Activated CD8-positive, alpha-beta memory T cell treated with anti-CD3 and anti-CD28 coated beads, Interleukin-2, amount 50 U/mL, for 24 hours (primary cell): ENCODE measurements at regions not wholly inside any gene's neighbourhood (a gene's known extent, or its start where the extent isn't known, plus 50 kb on each side); places are given as distances from the start of the nearest gene placed in this dataset.

Experiments used
- DNase-seq: peaks from one replicate; pipeline ENCODE4 v3.0.0-alpha.2; 2020; ENCODE audit errors: extremely low read depth

GRCh38 chr6:2426561-2427340 lies 181.3 kb upstream of the GMDS start:
- no peak for DNase-seq

- no peak for DNase-seq
Observed at GRCh38 chr6:2416128-2416712, 170.8 kb upstream of the GMDS start.

DNA sequence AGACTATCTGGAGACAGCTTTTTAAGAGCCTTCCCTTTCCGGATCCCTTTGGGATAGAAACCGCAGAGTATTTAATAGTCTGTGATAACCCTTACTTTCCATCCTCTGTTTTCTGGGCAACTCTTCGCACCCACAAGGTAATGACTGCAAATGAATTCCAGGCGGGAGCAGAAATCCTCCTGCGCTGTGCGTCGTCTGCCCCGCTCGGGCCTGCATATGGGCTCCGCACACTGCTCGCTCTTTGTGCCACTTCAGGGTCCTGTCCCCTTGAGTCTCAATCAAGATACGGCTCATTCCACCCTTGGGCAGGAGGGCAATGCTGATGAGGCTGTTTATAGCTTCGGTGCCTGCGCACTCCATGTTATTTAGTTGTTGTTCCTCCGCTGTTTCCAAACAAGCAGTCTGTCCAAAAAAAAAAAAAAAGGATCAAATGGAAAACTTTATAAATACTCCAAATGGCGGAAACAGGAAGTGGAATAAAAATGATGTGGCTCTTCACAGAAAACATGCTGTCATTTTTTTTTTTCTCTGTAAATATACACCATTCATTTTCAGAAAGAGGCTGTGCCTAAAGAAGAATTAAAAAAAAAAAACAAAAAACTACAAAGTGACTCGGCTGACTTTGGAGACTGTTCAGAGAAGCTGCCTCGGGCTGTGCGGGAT lies 169.6 kb upstream of the GMDS start:
- no peak for DNase-seq

DNA sequence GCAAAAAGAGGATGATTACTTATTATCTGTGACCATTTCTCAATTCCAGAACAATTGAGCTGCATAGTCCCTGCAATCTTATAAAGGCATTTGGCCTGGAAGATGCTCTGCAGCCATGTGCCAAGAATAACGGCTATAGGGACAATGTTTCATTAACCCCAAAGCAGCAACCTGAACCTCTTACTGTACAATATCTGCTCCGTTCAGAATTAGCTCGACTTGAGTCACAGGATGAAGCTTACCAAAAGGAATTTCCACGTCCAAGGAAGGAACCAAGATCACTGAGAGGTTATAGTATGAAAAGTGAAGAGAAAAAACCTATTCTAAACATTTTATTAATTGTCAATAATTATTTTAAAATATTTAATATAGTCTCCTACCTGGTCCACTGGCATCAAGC lies 167.3 kb upstream of the GMDS start:
- DNase-seq, result no peak

DNA sequence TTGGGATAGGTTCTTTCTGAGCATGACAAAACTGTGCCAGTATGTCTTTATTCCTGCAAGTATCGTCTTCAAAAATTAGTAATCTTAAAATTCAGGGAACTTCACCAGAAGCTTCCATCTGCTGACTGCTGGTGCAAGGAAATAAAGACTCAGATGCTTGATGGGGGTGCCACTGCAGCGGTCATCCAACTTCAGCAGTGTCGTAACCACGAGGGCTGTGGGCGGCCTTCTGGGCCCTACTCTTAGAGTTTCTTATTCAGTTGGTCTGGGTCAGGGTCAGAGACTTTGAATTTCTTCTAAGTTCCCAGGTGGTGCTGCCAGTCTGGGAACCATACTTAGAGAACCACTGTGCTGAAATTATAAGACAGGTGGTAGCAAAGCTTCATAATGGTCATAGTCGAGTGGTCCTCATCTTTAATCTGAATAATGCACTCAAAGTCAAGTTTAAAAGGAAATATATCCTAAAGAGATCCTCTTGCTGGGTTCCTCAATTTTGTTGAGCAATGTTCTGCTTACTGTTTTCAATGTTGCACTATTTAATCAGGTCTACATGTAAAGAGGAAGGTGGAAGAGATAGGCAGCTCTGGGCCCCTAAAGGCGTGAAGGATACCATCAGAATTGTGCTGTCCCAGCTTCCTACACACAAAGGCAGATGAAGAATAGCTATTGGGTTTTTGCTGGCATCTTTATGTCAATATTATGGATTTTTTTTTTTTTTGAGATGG lies 165.4 kb upstream of the GMDS start:
- no peak for DNase-seq

GRCh38 chr6:2407525-2407924 lies 162.1 kb upstream of the GMDS start:
- DNase-seq, result no peak

DNA sequence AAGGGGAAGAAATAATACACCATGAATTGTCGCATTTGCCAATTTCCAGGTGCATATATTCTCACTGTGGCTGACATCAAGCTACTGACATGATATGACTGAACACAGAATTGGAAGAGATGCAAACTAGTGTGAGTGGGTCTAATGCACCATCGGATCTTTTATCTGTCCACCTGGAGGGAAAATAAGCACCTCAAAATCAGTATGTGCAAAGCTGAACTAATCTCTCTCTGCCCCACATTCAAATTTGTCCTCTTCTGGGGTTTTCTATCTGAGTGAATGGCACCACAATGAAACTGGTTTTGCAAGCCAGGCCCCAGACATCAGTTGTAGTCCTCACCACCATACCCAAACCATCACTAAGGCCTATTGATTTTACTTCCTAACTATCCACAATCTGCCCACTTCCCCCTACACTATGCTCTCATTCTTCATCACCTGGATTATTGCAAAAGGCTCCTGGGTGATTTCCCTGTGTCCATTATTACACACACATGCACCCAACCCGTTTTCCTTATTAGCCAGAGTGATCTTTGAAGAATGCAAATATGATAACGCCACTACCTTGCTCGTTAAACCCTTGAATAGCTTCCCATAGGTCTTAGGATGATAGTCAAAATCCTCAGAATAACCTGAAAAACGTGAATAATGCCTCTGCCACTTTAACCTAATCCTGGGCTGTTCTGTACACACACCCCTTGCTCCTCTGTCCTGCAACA lies 159.0 kb upstream of the GMDS start:
- DNase-seq, result no peak

GRCh38 chr6:2403546-2403945 lies 158.1 kb upstream of the GMDS start:
- DNase-seq, result no peak

DNA sequence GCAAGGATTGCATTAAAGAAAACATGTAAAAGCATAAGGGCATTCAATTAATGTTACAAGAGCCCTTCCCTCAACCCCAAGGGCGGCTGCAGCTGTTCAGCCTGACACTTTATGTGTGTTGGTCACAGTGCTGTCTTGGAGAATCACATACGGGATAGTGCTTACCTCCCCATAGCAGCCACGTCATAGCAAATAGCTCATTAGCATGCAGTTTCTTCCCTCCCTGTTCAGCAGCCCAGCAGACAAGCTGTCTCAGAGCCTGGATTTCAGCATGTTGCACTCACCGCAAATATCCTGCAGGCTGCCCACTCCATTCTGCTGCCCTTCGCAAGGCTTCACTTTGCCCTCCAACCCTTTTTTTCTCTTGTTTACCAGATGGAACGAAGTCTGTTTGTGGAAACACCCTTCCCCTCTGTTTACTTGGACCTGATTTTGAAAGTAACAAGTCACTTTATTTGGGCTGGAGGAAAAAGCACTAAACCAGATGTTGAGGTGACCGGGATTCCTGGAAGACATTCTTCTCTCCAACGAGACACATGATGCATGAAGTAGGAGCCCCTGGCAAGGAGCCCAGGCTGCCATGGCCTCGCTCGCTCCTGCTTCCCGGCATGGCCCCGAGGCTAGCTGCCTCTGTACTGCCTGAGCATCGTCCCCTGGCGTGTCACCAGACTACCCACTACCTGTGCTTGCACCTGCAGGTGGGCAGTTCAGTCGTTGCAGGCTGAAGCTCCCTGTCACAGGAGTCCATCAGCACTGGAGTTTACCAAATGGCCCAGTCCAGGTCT lies 151.6 kb upstream of the GMDS start:
- DNase-seq, result no peak

- no peak for DNase-seq
Observed at GRCh38 chr6:2396042-2396657, 150.7 kb upstream of the GMDS start.

DNA sequence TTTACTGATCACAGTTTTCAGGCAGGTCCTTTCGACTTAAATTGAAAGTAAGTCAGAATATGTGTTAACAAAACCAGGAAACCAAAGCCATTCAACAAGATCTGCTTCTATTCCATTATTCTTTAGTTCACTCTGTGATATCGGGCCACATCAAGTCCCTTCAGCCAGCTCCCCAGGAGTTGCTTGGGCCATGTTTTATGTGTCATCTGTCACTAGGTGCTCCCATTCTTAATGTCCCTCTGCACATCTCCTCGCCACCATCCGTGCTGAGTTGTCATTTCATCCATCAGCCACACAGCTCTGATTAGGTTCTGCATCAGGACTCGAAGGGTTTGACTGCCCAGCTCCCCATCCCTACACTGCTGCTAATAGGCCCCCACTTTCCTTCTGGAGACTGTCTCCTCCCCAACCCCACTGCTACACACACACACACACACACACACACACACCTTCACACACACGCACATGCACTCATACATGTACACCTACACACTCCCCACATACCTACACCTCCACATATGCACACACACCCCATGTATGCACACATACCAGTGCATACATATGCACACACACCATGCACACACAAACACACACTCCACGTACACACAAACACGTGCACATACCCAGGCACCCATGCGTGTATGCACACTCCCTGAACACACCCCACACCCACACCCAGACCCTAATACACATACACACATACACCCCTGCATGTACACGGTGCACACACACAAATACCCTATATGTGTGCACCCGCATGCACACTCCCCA lies 143.3 kb upstream of the GMDS start:
- no peak for DNase-seq

DNA sequence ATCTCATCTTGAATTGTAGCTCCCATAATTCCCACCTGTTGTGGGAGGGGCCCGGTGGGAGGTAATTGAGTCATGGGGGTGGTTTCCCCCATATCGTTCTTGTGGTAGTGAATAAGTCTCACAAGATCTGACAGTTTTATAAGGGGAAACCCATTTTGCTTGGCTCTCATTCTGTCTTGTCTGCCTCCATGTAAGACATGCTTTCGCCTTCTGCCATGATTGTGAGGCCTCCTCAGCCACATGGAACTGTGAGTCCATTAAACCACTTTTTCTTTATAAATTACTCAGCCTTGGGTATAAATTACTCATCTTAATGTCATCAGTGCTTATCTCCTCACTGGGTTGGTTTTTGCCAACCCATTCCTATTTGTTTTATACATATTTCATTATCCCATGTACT lies 142.0 kb upstream of the GMDS start:
- DNase-seq, result no peak

DNA sequence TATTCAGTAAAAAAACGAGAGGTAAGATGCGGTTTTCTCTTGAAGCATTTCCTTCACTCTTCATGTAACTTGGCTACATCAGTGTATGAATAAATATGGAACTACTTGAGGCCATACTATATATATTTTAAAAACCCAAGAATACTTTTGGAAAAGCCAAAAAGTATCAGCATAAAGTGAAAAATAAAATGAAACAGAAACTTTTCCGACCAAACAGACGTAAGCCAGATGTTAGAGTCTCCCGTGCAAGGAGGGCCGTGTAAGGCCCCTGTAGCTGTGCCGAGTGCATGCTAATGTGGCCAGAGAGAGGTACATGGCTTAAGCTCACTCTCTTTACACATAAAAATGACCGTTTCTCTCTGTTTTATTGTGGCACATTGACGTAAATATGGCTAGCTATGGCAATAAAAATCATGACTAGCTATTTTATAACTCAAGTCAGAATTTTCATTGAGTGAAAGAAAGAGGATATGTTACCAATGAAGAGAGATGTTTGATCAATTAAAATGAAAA lies 140.1 kb upstream of the GMDS start:
- DNase-seq, result no peak

GRCh38 chr6:2384528-2384927 lies 139.1 kb upstream of the GMDS start:
- no peak for DNase-seq

GRCh38 chr6:2381872-2382661 lies 136.7 kb upstream of the GMDS start:
- no peak for DNase-seq

GRCh38 chr6:2378891-2379652 lies 133.7 kb upstream of the GMDS start:
- DNase-seq, result no peak

GRCh38 chr6:2378046-2378657 lies 132.7 kb upstream of the GMDS start:
- no peak for DNase-seq
